Pancreas (tissue), 10 donors: ENCODE measurements at regions not wholly inside any gene's neighbourhood (a gene's known extent, or its start where the extent isn't known, plus 50 kb on each side); places are given as distances from the start of the nearest gene placed in this dataset.

ENCODE experiments used
- ATAC-seq, 4 donors: fragments of 200-7000 bp; cut with Tn5 transposase; one replicate each; pipeline versions ENCODE4 v1.8.0 to v1.9.1; 2020; ENCODE audit warnings: mild to moderate bottlenecking in 4 of 4, moderate library complexity in 4 of 4
- DNase-seq, 6 donors: peaks; one replicate each; pipeline ENCODE4 v3.0.0-alpha.2; 2020
- FAIRE-seq: peaks from 2 replicates; lab custom pipeline; 2012; peaks lifted over from hg19 to GRCh38; lab: Jason Lieb, UNC
- H3K27ac ChIP-seq, 4 donors: fragments of 200-600 bp; sonication (generic); 1 replicate in 3 of 4; 2 replicates in 1 of 4; pipeline versions ENCODE4 v1.5.0 to v1.8.0; 2020
- H3K27me3 ChIP-seq, 4 donors: fragments of 200-600 bp; one replicate each; pipeline ENCODE4 v1.8.0; 2021
- H3K36me3 ChIP-seq, 3 donors: fragments of 200-600 bp; sonication (generic) in 1 of 3; one replicate each; pipeline versions ENCODE4 v1.5.0 to v1.8.0; 2020 to 2021
- H3K4me1 ChIP-seq, 3 donors: fragments of 200-600 bp; one replicate each; pipeline ENCODE4 v1.8.0; 2021
- H3K4me3 ChIP-seq, 4 donors: fragments of 200-600 bp; sonication (generic) in 2 of 4; one replicate each; pipeline versions ENCODE4 v1.5.0 to v1.8.0; 2020 to 2021
- H3K9me3 ChIP-seq, 4 donors: fragments of 200-600 bp; one replicate each; pipeline ENCODE4 v1.8.0; 2021
- WGBS, 2 donors: extraction: QIAGEN DNeasy Blood & Tissue Kit; methylation state at CpG; one replicate each; pipeline ENCODE4 v1.1.7; 2013; 5-methylcytosine and 5-hydroxymethylcytosine counted together
- intact Hi-C, 3 donors: fragments of 100-400 bp; cut with DNase I; formaldehyde crosslinking; loops; one replicate each; pipeline versions ENCODE4 v1.11.1 to v1.14.2; 2022
- TF ChIP-seq, protein P1 (sequence below), 4 donors: fragments of 200-600 bp; sonication (generic) in 3 of 4; IDR thresholded peaks; one replicate each; pipeline versions ENCODE4 v1.5.0 to v1.8.0; 2021; ENCODE audit warnings: antibody characterized with exemption in 4 of 4
- donor health status: healthy with polysubstance abuse.
- donor health status: DM: no; HTN: no; CAD: no; lungs with moderate emphysema.
- donor health status: DM: no; HTN: no; CAD: no.
- donor health status: control.
- donor health status: control.
- donor health status: Bipolar disorder and iron deficiency.
- donor health status: DM: yes; HTN: yes; CAD: no.
- donor health status: DM: no; HTN: no; CAD: no.
- donor health status: DM: no; HTN: no; CAD: no.
- donor health status: DM: yes; HTN: yes; CAD: no.

DNA sequence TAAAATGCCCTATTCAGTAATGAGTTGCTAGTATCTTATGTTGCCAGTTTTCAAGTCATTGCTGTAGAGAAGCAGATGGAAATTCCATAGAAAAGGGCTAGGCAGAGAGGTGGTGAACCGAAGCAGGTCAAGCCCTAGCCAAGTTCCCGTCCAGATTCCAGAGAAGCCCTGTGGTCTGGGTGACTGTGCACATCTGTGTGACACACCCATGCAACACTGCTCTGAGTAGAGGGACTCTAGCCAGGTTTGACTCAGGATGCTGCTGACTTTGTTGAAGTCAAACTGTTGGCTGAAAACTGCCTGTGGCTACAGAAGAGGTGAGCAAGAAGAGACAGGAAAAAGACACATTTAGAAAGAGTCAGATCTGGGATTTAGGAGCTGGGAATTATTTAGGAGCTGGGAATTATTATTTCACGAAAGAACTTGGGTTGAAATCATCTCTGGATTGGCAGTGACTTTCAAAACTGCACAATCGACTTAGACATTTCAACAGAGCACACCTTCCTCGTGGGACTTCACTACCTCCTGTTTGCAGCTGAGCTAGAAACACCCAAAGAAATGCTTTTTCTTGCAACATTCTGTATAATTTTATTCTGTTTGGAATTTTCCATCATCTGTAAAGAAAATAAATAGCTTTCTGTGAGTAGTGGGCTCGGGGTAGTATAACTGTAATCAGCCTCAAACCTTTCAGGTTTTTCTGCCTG, 149.1 kb upstream of the PRKCQ start:
- FAIRE-seq, result no peak

DNA sequence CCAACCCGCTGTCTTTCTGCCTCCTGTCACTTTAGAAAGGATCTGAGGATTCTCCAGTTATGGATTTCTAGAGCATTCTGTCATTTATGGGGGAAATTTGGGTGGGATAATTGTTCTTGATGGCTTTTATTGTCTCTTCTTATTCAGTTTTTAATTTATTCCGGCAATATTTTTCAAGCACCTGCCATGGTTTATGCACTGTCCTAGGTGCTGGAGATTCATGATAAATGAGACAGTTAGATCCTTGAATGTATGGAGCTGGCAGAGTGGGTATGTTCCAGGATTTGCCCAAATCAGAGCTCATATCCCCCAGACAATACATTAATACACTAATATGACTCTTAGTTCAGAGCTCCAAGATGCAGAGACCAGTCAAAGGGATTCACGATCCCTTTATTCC, 146.8 kb upstream of the PRKCQ start:
- WGBS, 2 donors, result 76 to 88% methylated on average over 3 of the region's 3 CpGs
- Histone ChIP-seq H3K27me3 (peaks cover 0 to 7% (median 0%) of the 10 kb centered on the region in 4 donors), H3K36me3 (no peaks in the 10 kb centered on the region), H3K4me3 (no peak overlapping the region), H3K27ac (no peak overlapping the region), H3K4me1 (no peaks in the 10 kb centered on the region), H3K9me3 (no peaks in the 10 kb centered on the region)
- TF ChIP-seq, protein P1, sequence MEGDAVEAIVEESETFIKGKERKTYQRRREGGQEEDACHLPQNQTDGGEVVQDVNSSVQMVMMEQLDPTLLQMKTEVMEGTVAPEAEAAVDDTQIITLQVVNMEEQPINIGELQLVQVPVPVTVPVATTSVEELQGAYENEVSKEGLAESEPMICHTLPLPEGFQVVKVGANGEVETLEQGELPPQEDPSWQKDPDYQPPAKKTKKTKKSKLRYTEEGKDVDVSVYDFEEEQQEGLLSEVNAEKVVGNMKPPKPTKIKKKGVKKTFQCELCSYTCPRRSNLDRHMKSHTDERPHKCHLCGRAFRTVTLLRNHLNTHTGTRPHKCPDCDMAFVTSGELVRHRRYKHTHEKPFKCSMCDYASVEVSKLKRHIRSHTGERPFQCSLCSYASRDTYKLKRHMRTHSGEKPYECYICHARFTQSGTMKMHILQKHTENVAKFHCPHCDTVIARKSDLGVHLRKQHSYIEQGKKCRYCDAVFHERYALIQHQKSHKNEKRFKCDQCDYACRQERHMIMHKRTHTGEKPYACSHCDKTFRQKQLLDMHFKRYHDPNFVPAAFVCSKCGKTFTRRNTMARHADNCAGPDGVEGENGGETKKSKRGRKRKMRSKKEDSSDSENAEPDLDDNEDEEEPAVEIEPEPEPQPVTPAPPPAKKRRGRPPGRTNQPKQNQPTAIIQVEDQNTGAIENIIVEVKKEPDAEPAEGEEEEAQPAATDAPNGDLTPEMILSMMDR (IDR thresholded peaks at IDR 0.05), result no peak
- DNase-seq, result no peak
- intact Hi-C loops, result no loop called here
- no peak for FAIRE-seq
- ATAC-seq, result no peak

More for the DNA sequence above, 149.1 kb upstream of the PRKCQ start:
- Histone ChIP-seq H3K4me3 (no peak overlapping the region), H3K27ac (no peak overlapping the region), H3K36me3 (no peaks in the 10 kb centered on the region), H3K27me3 (peaks cover 0 to 7% (median 0%) of the 10 kb centered on the region in 4 donors), H3K9me3 (no peaks in the 10 kb centered on the region), H3K4me1 (no peaks in the 10 kb centered on the region)
- intact Hi-C loops, result no loop called here
- DNase-seq (no peak), ATAC-seq (no peak)
- 23 to 29% methylated on average over 6 of the region's 6 CpGs for WGBS, 2 donors
- TF ChIP-seq, protein P1 (IDR thresholded peaks at IDR 0.05), result no peak

DNA sequence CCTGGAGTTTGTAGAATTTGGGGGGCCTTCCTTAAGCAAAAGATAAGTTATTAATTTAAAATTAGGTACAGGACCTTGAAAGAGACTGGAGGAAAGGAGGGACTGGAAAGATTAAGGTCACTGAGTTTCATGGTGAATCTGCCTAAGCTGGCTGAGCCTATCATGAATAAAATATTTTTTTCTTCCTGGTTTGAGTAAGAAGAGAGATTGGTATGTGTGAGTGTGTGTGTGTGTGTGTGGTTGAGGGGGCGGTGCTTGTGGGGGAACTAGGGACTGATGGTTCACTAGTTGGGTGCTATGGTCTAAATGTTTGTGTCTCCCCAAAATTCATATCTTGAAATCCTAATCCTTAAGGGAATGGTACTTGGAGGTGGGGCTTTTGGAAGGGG, 142.5 kb upstream of the PRKCQ start:
- Histone ChIP-seq H3K4me1 (peaks cover 0 to 2% (median 0%) of the 10 kb centered on the region in 3 donors), H3K27ac (no peak overlapping the region), H3K36me3 (no peaks in the 10 kb centered on the region), H3K27me3 (peaks cover 0 to 7% (median 0%) of the 10 kb centered on the region in 4 donors), H3K4me3 (no peak overlapping the region), H3K9me3 (no peaks in the 10 kb centered on the region)
- 55 to 64% methylated on average over 1 of the region's 1 CpG for WGBS, 2 donors
- no peak for FAIRE-seq
- TF ChIP-seq, protein P1 (IDR thresholded peaks at IDR 0.05), result no peak
- ATAC-seq, result peak in 1 of 4 donors; percentile 43
- intact Hi-C loops, result no loop called here
- no peak for DNase-seq

DNA sequence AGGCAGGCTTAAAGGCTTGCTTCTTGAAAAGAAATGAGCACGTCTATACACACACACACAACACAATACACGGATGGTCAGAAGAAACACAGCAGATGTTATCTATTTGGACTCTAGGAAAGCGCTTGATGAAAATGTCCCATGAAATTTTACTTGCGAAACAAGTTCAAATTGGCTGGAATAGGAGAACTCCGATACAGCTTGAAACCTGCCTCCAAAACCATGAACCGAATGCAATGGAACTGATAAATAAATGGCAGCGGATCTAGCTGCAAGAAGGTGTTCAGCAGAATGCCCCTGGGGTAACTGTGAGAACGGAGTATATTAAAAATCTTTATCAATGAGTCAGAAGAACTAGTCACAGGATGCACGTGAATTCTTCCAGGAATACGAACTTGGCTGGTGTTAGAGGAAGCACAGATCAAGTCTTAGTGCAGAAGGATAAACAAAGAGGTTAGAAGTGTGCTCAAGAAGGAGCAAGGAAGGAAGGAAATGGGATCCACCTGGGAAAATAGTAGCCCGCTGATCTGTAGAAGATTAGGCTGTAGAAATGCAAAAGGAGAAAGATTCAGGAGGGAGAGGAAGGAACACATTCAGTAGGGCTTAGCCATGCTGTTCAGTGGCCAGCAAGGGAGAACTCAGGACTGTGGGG, 142.0 kb upstream of the PRKCQ start:
- no peak for FAIRE-seq
- ATAC-seq, result peak in 2 of 4 donors; percentile 53 to 71
- no peaks in the 10 kb centered on the region for H3K36me3 ChIP-seq
- WGBS, 2 donors, result 51 to 67% methylated on average over 11 of the region's 11 CpGs
- DNase-seq, result no peak
- no peaks in the 10 kb centered on the region for H3K9me3 ChIP-seq
- H3K27me3 ChIP-seq, result peaks cover 0 to 7% (median 0%) of the 10 kb centered on the region in 4 donors
- no peak overlapping the region for H3K27ac ChIP-seq
- TF ChIP-seq, protein P1 (IDR thresholded peaks at IDR 0.05), result no peak
- no peak overlapping the region for H3K4me3 ChIP-seq
- intact Hi-C loops, result no loop called here
- H3K4me1 ChIP-seq, result peaks cover 0 to 2% (median 0%) of the 10 kb centered on the region in 3 donors

DNA sequence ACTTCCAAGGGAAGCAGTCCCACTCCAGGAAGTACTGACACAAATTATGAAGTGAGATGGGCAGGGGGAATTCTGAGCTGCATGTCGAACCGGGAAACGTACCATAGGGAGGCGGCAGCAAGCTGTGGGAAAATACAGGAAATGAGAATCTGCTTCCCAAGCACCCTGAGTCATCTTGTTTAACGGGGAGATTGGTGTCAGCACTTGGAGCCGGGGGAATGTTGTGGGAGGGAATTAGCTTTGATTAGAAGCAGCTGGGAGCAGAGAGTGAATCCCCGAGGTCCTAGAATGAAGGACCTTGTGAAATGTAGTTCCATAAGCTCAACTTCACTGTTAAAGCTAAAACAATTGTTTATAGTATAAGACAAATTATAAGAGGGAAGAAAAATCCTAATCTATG, 141.4 kb upstream of the PRKCQ start:
- FAIRE-seq, result no peak
- H3K4me3 ChIP-seq, result no peak overlapping the region
- DNase-seq, result peak in 2 of 6 donors; percentile 4 to 18

More for the DNA sequence above, 141.4 kb upstream of the PRKCQ start:
- WGBS, 2 donors, result 22 to 38% methylated on average over 7 of the region's 7 CpGs
- no peaks in the 10 kb centered on the region for H3K36me3 ChIP-seq
- peaks cover 0 to 7% (median 0%) of the 10 kb centered on the region in 4 donors for H3K27me3 ChIP-seq
- peaks cover 0 to 2% (median 0%) of the 10 kb centered on the region in 3 donors for H3K4me1 ChIP-seq
- TF ChIP-seq, protein P1 (IDR thresholded peaks at IDR 0.05), result no peak
- H3K27ac ChIP-seq, result no peak overlapping the region
- intact Hi-C loops, result no loop called here
- ATAC-seq, result peak in 3 of 4 donors; percentile 39 to 76 (median 56)
- H3K9me3 ChIP-seq, result no peaks in the 10 kb centered on the region
